NB4 (cell line): ENCODE measurements at regions not wholly inside any gene's neighbourhood (a gene's known extent, or its start where the extent isn't known, plus 50 kb on each side); places are given as distances from the start of the nearest gene placed in this dataset.

Source experiments
- DNase-seq: peaks from one replicate; pipeline ENCODE4 v3.0.0; 2010; ENCODE audit warnings: low read depth
- H3K4me3 ChIP-seq: one replicate; pipeline ENCODE4 v1.5.1; 2011; ENCODE audit warnings: mild to moderate bottlenecking, low read depth, low read length, moderate library complexity
- CTCF ChIP-seq: IDR thresholded peaks from one replicate; pipeline ENCODE4 v1.5.1; 2012; ENCODE audit warnings: low read depth, low read length
- MYC ChIP-seq: IDR thresholded peaks from 2 replicates; pipeline ENCODE4 v1.6.1; 2011; ENCODE audit warnings: low read depth, low read length
- POLR2A ChIP-seq: IDR thresholded peaks from 2 replicates; pipeline ENCODE4 v1.6.1; 2011; ENCODE audit warnings: mild to moderate bottlenecking; ENCODE audit not compliant: insufficient read length; ENCODE audit errors: extremely low read depth
- TF ChIP-seq, protein P1 (sequence below): IDR thresholded peaks from 2 replicates; pipeline ENCODE4 v1.6.1; 2011; ENCODE audit warnings: low read depth, low read length

GRCh38 chr1:244313346-244313745, 138.4 kb downstream of the ADSS2 start:
- TF ChIP-seq MYC (no peak), CTCF (no peak), POLR2A (no peak)
- TF ChIP-seq, protein P1, sequence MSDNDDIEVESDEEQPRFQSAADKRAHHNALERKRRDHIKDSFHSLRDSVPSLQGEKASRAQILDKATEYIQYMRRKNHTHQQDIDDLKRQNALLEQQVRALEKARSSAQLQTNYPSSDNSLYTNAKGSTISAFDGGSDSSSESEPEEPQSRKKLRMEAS: no peak
- no peak overlapping the region for H3K4me3 ChIP-seq
- no peak for DNase-seq

DNA sequence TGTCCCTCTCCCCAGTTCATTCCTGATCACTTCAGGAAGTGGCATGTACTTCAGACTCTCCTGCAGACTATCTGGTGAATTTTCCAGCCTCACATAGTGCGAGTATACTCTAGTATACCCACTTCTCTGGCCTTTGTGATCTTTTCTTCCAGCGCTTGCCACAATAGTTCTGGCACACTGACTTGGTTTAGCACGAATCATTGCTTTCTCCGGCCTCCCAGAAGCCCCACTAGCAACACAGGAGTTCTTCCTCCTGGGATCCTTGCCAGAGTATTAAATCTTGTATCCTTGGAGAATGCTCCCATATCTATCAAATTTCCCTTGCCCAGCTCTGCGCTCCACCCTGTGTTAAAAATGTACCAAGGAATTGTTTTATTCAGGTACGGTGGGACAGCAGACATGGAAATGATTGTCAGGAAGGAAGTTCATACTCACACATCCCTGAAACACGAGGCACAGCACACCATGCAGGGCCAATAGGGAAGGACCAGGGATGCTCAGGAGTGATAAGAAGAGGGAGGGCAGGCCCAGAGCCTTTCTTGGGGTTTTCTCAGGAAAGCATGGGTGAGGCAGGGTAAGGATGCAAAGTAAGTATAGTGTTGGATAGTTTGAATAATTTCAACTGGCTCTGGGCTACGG, 136.7 kb downstream of the ADSS2 start:
- TF ChIP-seq MYC (no peak), CTCF (no peak), POLR2A (no peak)
- TF ChIP-seq, protein P1: no peak
- DNase-seq: no peak

GRCh38 chr1:244315996-244316395, 135.7 kb downstream of the ADSS2 start:
- no peak overlapping the region for H3K4me3 ChIP-seq
- DNase-seq: no peak
- TF ChIP-seq CTCF (no peak), MYC (no peak), POLR2A (no peak)
- TF ChIP-seq, protein P1: no peak

More for the DNA sequence above, 136.7 kb downstream of the ADSS2 start:
- no peak overlapping the region for H3K4me3 ChIP-seq

DNA sequence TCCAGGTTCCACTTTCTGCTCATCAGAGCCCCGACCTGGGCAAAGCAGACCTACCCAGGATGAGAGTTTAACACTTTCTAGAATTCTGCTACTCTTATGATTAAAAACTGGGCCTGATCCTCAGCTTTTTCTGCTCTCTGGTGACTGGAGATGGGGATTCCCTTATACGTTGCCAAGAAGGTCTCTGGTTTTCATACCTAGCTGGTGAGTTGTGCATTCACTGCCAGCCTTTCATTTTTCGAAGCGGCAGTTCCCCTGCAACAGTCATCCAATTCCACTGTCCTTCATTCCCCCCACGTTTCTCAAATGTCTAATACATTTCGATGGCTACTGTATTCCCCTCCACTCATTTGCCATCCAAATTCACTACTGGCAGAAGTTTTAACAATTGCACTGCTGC, 135.3 kb downstream of the ADSS2 start:
- DNase-seq: no peak
- H3K4me3 ChIP-seq: no peak overlapping the region
- TF ChIP-seq, protein P1: no peak
- TF ChIP-seq CTCF: no peak

- TF ChIP-seq, protein P1: no peak
- no peak for TF ChIP-seq CTCF
- no peak for TF ChIP-seq POLR2A
- DNase-seq: no peak
- no peak overlapping the region for H3K4me3 ChIP-seq
Observed at GRCh38 chr1:244316986-244317655, 134.6 kb downstream of the ADSS2 start.

DNA sequence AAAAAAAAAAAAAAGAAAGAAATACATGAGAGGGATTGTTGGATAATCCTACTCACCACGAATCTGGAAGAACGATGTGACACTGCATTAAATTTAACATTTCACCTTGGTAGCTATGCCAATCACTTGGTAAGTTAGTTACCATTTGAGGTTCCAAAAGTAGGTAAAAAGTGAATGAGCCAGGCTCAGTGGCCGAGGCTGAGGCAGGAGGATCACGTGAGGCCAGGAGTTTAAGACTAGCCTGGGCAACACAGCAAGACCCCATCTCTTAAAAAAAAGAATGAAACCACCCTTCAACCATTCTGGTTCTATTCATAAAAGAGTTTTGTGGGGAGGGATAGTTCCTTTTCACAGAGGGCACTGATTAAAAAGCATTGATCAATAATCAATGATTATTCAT, 133.6 kb downstream of the ADSS2 start:
- TF ChIP-seq CTCF (no peak), MYC (no peak), POLR2A (no peak)
- TF ChIP-seq, protein P1: no peak
- H3K4me3 ChIP-seq: no peak overlapping the region
- no peak for DNase-seq
